Left ventricle myocardium inferior (tissue), 1 donor: ENCODE measurements at regions not wholly inside any gene's neighbourhood (a gene's known extent, or its start where the extent isn't known, plus 50 kb on each side); places are given as distances from the start of the nearest gene placed in this dataset.

Experiments used
- DNase-seq: peaks from one replicate; pipeline ENCODE4 v3.0.0-alpha.2; 2020
- H3K27ac ChIP-seq: fragments of 200-600 bp; replicated peaks from 2 replicates; pipeline ENCODE4 v1.8.0; 2021
- H3K27me3 ChIP-seq: fragments of 200-600 bp; 2 replicates; pipeline ENCODE4 v1.8.0; 2021; ENCODE audit warnings: low read depth
- H3K36me3 ChIP-seq: fragments of 200-600 bp; 2 replicates; pipeline ENCODE4 v1.8.0; 2021
- H3K4me1 ChIP-seq: fragments of 200-600 bp; 2 replicates; pipeline ENCODE4 v1.8.0; 2021
- H3K4me3 ChIP-seq: fragments of 200-600 bp; 2 replicates; pipeline ENCODE4 v1.8.0; 2021; ENCODE audit warnings: mild to moderate bottlenecking, moderate library complexity
- H3K9me3 ChIP-seq: fragments of 200-600 bp; replicated peaks from 2 replicates; pipeline ENCODE4 v1.8.0; 2021
- CTCF ChIP-seq: fragments of 200-600 bp; IDR thresholded peaks from 2 replicates; pipeline ENCODE4 v1.8.0; 2021; ENCODE audit warnings: antibody characterized with exemption, mild to moderate bottlenecking, borderline replicate concordance
- intact Hi-C: fragments of 100-400 bp; cut with micrococcal nuclease; formaldehyde crosslinking; loops from one replicate; pipeline ENCODE4 v1.11.0; 2022
- donor health status: DM: no; HTN: yes; CAD: no; lungs with severe emphysema.

GRCh38 chr6:138586638-138587037 lies 87.3 kb upstream of the NHSL1 start:
- no peak overlapping the region for H3K4me3 ChIP-seq
- H3K4me1 ChIP-seq, result peaks cover 8% of the 10 kb centered on the region
- no peaks in the 10 kb centered on the region for H3K36me3 ChIP-seq
- no peak overlapping the region for H3K27ac ChIP-seq
- intact Hi-C loops, result loop anchor here (5.0 to 10.0 kb wide), 2 partner anchors 159 to 472 kb away; no protein-coding TSS in a partner anchor
- no peak for TF ChIP-seq CTCF
- DNase-seq, result no peak
- H3K9me3 ChIP-seq, result no peaks in the 10 kb centered on the region
- H3K27me3 ChIP-seq, result no peaks in the 10 kb centered on the region

GRCh38 chr6:138588805-138589434 lies 89.6 kb upstream of the NHSL1 start:
- TF ChIP-seq CTCF, result peak; percentile 95
- intact Hi-C loops, result loop anchor here (5.0 to 10.0 kb wide), 2 partner anchors 162 to 474 kb away; no protein-coding TSS in a partner anchor
- H3K9me3 ChIP-seq, result no peaks in the 10 kb centered on the region
- peak; percentile 38 for DNase-seq
- H3K27me3 ChIP-seq, result no peaks in the 10 kb centered on the region
- H3K4me1 ChIP-seq, result peaks cover 21% of the 10 kb centered on the region
- H3K4me3 ChIP-seq, result no peak overlapping the region
- H3K27ac ChIP-seq, result no peak overlapping the region
- no peaks in the 10 kb centered on the region for H3K36me3 ChIP-seq

GRCh38 chr6:138590796-138591709 lies 91.8 kb upstream of the NHSL1 start:
- Histone ChIP-seq H3K9me3 (no peaks in the 10 kb centered on the region), H3K36me3 (no peaks in the 10 kb centered on the region), H3K27me3 (no peaks in the 10 kb centered on the region), H3K4me1 (peaks cover 29% of the 10 kb centered on the region), H3K27ac (no peak overlapping the region), H3K4me3 (no peak overlapping the region)
- no peak for DNase-seq
- intact Hi-C loops, result loop anchor here (5.0 kb wide), 1 partner anchor 176 kb away; no protein-coding TSS in a partner anchor
- TF ChIP-seq CTCF, result peak; percentile 95

GRCh38 chr6:138592749-138593123 lies 93.4 kb upstream of the NHSL1 start:
- intact Hi-C loops, result loop anchor here (5.0 kb wide), 1 partner anchor 175 kb away; no protein-coding TSS in a partner anchor
- TF ChIP-seq CTCF, result no peak
- H3K4me3 ChIP-seq, result peak overlapping the region; percentile 5

GRCh38 chr6:138593124-138593877 lies 94.0 kb upstream of the NHSL1 start:
- Histone ChIP-seq H3K27ac (peak overlapping the region; percentile 61), H3K36me3 (no peaks in the 10 kb centered on the region), H3K27me3 (no peaks in the 10 kb centered on the region), H3K4me3 (peak overlapping the region; percentile 5), H3K9me3 (no peaks in the 10 kb centered on the region), H3K4me1 (peaks cover 37% of the 10 kb centered on the region)
- TF ChIP-seq CTCF, result no peak
- DNase-seq, result no peak
- intact Hi-C loops, result loop anchor here (5.0 kb wide), 1 partner anchor 174 kb away; no protein-coding TSS in a partner anchor

More at GRCh38 chr6:138592749-138593123, 93.4 kb upstream of the NHSL1 start:
- Histone ChIP-seq H3K36me3 (no peaks in the 10 kb centered on the region), H3K27me3 (no peaks in the 10 kb centered on the region), H3K9me3 (no peaks in the 10 kb centered on the region), H3K4me1 (peaks cover 37% of the 10 kb centered on the region), H3K27ac (peak overlapping the region; percentile 61)
- DNase-seq, result no peak
